GM06990 (cell line): ENCODE measurements at regions not wholly inside any gene's neighbourhood (a gene's known extent, or its start where the extent isn't known, plus 50 kb on each side); places are given as distances from the start of the nearest gene placed in this dataset.

Experiments used
- DNase-seq: peaks from one replicate; pipeline ENCODE4 v3.0.0-alpha.2; 2011; ENCODE audit not compliant: insufficient read length; ENCODE audit errors: extremely low read depth
- H3K27me3 ChIP-seq: replicated peaks from 2 replicates; pipeline ENCODE4 v1.6.0; 2011; ENCODE audit warnings: low read length; ENCODE audit not compliant: control insufficient read depth, insufficient read depth
- H3K36me3 ChIP-seq: 2 replicates; pipeline ENCODE4 v1.5.1; 2011; ENCODE audit warnings: low read length; ENCODE audit not compliant: control insufficient read depth, insufficient read depth
- H3K4me3 ChIP-seq: replicated peaks from 2 replicates; pipeline ENCODE4 v1.5.1; 2011; ENCODE audit warnings: low read depth, mild to moderate bottlenecking, control low read depth, low read length
- CTCF ChIP-seq: IDR thresholded peaks from 2 replicates; pipeline ENCODE4 v1.5.1; 2011; ENCODE audit warnings: low read length, control low read depth, mild to moderate bottlenecking, inconsistent platforms; ENCODE audit not compliant: insufficient read depth, poor library complexity, severe bottlenecking

DNA sequence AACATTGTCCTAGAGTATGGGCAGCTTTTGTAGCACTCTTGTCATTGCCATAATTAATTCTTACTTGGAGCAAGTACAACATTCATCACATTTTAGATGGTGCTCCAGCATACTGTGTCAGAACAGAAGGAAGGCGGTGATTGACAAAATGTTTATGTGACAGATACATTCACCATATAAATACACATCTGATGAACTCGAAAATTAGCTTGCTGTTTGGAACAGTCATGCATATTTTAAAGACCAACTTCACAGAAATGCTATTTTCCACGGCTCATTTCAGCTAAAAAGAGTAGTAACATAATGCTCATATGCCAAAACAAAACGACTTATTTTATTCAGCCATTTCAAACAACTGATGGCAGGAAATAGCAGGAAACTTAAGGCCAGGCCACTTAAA lies 302.7 kb downstream of the MRPL39 start:
- TF ChIP-seq CTCF, result no peak
- no peaks in the 10 kb centered on the region for H3K36me3 ChIP-seq
- no peak for DNase-seq

GRCh38 chr21:25300632-25301031 lies 306.6 kb downstream of the MRPL39 start:
- H3K36me3 ChIP-seq, result no peaks in the 10 kb centered on the region
- DNase-seq, result no peak
- H3K4me3 ChIP-seq, result no peak overlapping the region
- H3K27me3 ChIP-seq, result no peaks in the 10 kb centered on the region
- TF ChIP-seq CTCF, result no peak

More for the DNA sequence above, 302.7 kb downstream of the MRPL39 start:
- no peaks in the 10 kb centered on the region for H3K27me3 ChIP-seq
- no peak overlapping the region for H3K4me3 ChIP-seq

GRCh38 chr21:25298512-25299491 lies 308.5 kb downstream of the MRPL39 start:
- Histone ChIP-seq H3K27me3 (no peaks in the 10 kb centered on the region), H3K36me3 (no peaks in the 10 kb centered on the region), H3K4me3 (no peak overlapping the region)
- TF ChIP-seq CTCF, result no peak
- peak; percentile 79 for DNase-seq

GRCh38 chr21:25297117-25297516 lies 310.2 kb downstream of the MRPL39 start:
- Histone ChIP-seq H3K4me3 (no peak overlapping the region), H3K27me3 (no peaks in the 10 kb centered on the region), H3K36me3 (no peaks in the 10 kb centered on the region)
- TF ChIP-seq CTCF, result no peak
- no peak for DNase-seq

GRCh38 chr21:25296252-25296651 lies 311.0 kb downstream of the MRPL39 start:
- no peak overlapping the region for H3K4me3 ChIP-seq
- no peak for TF ChIP-seq CTCF
- no peak for DNase-seq
- H3K27me3 ChIP-seq, result no peaks in the 10 kb centered on the region
- H3K36me3 ChIP-seq, result no peaks in the 10 kb centered on the region
